Fibroblast of villous mesenchyme (primary cell): ENCODE measurements at regions not wholly inside any gene's neighbourhood (a gene's known extent, or its start where the extent isn't known, plus 50 kb on each side); places are given as distances from the start of the nearest gene placed in this dataset.
A peak's percentile ranks its signal among the peaks of the same experiment; 100 is the strongest.

ENCODE experiments used
- DNase-seq: peaks from one replicate; pipeline ENCODE4 v3.0.0-alpha.2; 2010; ENCODE audit warnings: low read depth
- H3K4me3 ChIP-seq: 2 replicates; pipeline ENCODE4 v1.5.1; 2011; ENCODE audit warnings: low read depth, mild to moderate bottlenecking, low read length
- CTCF ChIP-seq: IDR thresholded peaks from 2 replicates; pipeline ENCODE4 v1.5.1; 2012; ENCODE audit warnings: low read depth, mild to moderate bottlenecking, low read length; ENCODE audit not compliant: insufficient read depth

- no peak overlapping the region for H3K4me3 ChIP-seq
- DNase-seq: no peak
- TF ChIP-seq CTCF: no peak
Measured at GRCh38 chr17:77493901-77494663, 353.3 kb downstream of the SEC14L1 start.

- TF ChIP-seq CTCF: peak; percentile 97
- peak; percentile 88 for DNase-seq
Measured at GRCh38 chr17:77494664-77495435, 354.1 kb downstream of the SEC14L1 start.

GRCh38 chr17:77495575-77495974 lies 354.8 kb downstream of the SEC14L1 start:
- no peak for DNase-seq
- H3K4me3 ChIP-seq: no peak overlapping the region
- no peak for TF ChIP-seq CTCF

More at GRCh38 chr17:77494664-77495435, 354.1 kb downstream of the SEC14L1 start:
- no peak overlapping the region for H3K4me3 ChIP-seq

GRCh38 chr17:77496401-77496801 lies 355.6 kb downstream of the SEC14L1 start:
- DNase-seq: no peak
- no peak overlapping the region for H3K4me3 ChIP-seq
- TF ChIP-seq CTCF: no peak

- no peak for TF ChIP-seq CTCF
- H3K4me3 ChIP-seq: no peak overlapping the region
- no peak for DNase-seq
Measured at GRCh38 chr17:77496831-77497577, 356.2 kb downstream of the SEC14L1 start.

- no peak overlapping the region for H3K4me3 ChIP-seq
- no peak for TF ChIP-seq CTCF
- no peak for DNase-seq
Measured at GRCh38 chr17:77497578-77497934, 356.8 kb downstream of the SEC14L1 start.
